ENCODE measurements at regions not wholly inside any gene's neighbourhood (a gene's known extent, or its start where the extent isn't known, plus 50 kb on each side); places are given as distances from the start of the nearest gene placed in this dataset.

- H3K9me3 ChIP-seq, result no peaks in the 10 kb centered on the region
- no peaks in the 10 kb centered on the region for H3K4me1 ChIP-seq
- WGBS, 3 donors, result 85 to 95% (median 90%) methylated on average over 3 of the region's 3 CpGs
- intact Hi-C loops (cut with DNase I), result no loop called here
- DNase-seq, result no peak
- no peaks in the 10 kb centered on the region for H3K27me3 ChIP-seq (ENCODE audit: insufficient read depth in 3 of 3, low read length in 2 of 3)
- no peak for TF ChIP-seq CTCF (IDR thresholded peaks at IDR 0.05)
- no peak overlapping the region for H3K4me3 ChIP-seq
- H3K36me3 ChIP-seq (ENCODE audit: insufficient read depth in 1 of 2, low read depth in 1 of 2), result no peaks in the 10 kb centered on the region
- no peak overlapping the region for H3K27ac ChIP-seq
- ATAC-seq, result no peak
These were observed 659.8 kb upstream of the EPHA5 start for GRCh38 chr4:66330125-66330524.

- no peak for ATAC-seq
- 42 to 50% (median 49%) methylated on average over 5 of the region's 5 CpGs for WGBS, 3 donors
- Histone ChIP-seq H3K36me3 (ENCODE audit: insufficient read depth in 1 of 2, low read depth in 1 of 2) (no peaks in the 10 kb centered on the region), H3K27me3 (ENCODE audit: insufficient read depth in 3 of 3, low read length in 2 of 3) (no peaks in the 10 kb centered on the region), H3K4me1 (no peaks in the 10 kb centered on the region), H3K9me3 (no peaks in the 10 kb centered on the region), H3K4me3 (no peak overlapping the region), H3K27ac (no peak overlapping the region)
- DNase-seq, result no peak
- intact Hi-C loops (cut with DNase I), result no loop called here
- TF ChIP-seq CTCF (IDR thresholded peaks at IDR 0.05), result no peak
These were observed 658.7 kb upstream of the EPHA5 start for GRCh38 chr4:66328803-66329574.

- Histone ChIP-seq H3K9me3 (no peaks in the 10 kb centered on the region), H3K4me1 (no peaks in the 10 kb centered on the region), H3K4me3 (no peak overlapping the region), H3K36me3 (ENCODE audit: insufficient read depth in 1 of 2, low read depth in 1 of 2) (no peaks in the 10 kb centered on the region), H3K27ac (no peak overlapping the region), H3K27me3 (ENCODE audit: insufficient read depth in 3 of 3, low read length in 2 of 3) (no peaks in the 10 kb centered on the region)
- no peak for TF ChIP-seq CTCF (IDR thresholded peaks at IDR 0.05)
- 55 to 61% (median 59%) methylated on average over 3 of the region's 3 CpGs for WGBS, 3 donors
- ATAC-seq (no peak), DNase-seq (no peak)
- intact Hi-C loops (cut with DNase I), result no loop called here
These were observed 637.6 kb upstream of the EPHA5 start for GRCh38 chr4:66307641-66308438.

- Histone ChIP-seq H3K27me3 (ENCODE audit: insufficient read depth in 3 of 3, low read length in 2 of 3) (no peaks in the 10 kb centered on the region), H3K4me1 (no peaks in the 10 kb centered on the region), H3K9me3 (no peaks in the 10 kb centered on the region), H3K27ac (no peak overlapping the region), H3K4me3 (no peak overlapping the region), H3K36me3 (ENCODE audit: insufficient read depth in 1 of 2, low read depth in 1 of 2) (no peaks in the 10 kb centered on the region)
- no peak for ATAC-seq
- WGBS, 3 donors, result 54 to 64% (median 56%) methylated on average over 2 of the region's 2 CpGs
- intact Hi-C loops (cut with DNase I), result no loop called here
- TF ChIP-seq CTCF (IDR thresholded peaks at IDR 0.05), result no peak
- no peak for DNase-seq
These were observed 630.1 kb upstream of the EPHA5 start for GRCh38 chr4:66300336-66300934.
